Natural killer cell (primary cell): ENCODE measurements at regions not wholly inside any gene's neighbourhood (a gene's known extent, or its start where the extent isn't known, plus 50 kb on each side); places are given as distances from the start of the nearest gene placed in this dataset.

Source experiments
- ATAC-seq, 3 donors: fragments of 150-1000 bp in 2 of 3; fragments of 200-7000 bp in 1 of 3; cut with Tn5 transposase; 1 replicate in 1 of 3; 2 replicates in 2 of 3; pipeline ENCODE4 v1.10.0; 2021; ENCODE audit warnings: mild to moderate bottlenecking in 2 of 3, moderate library complexity in 2 of 3
- DNase-seq, 2 donors: peaks; one replicate each; pipeline versions ENCODE4 v3.0.0 to v3.0.0-alpha.2; 2013 to 2021; ENCODE audit warnings: mixed read lengths in 1 of 2
- H3K27ac ChIP-seq: one replicate; pipeline ENCODE4 v1.5.1; 2013; ENCODE audit warnings: mild to moderate bottlenecking, low read length
- H3K27me3 ChIP-seq: one replicate; pipeline ENCODE4 v1.6.1; 2013; ENCODE audit warnings: low read length; ENCODE audit not compliant: control insufficient read depth, insufficient read depth
- H3K36me3 ChIP-seq: one replicate; pipeline ENCODE4 v1.6.1; 2013; ENCODE audit warnings: low read length; ENCODE audit not compliant: control insufficient read depth, insufficient read depth
- H3K4me1 ChIP-seq: one replicate; pipeline ENCODE4 v1.6.1; 2013; ENCODE audit warnings: low read length; ENCODE audit not compliant: control insufficient read depth, insufficient read depth
- H3K4me3 ChIP-seq: one replicate; pipeline ENCODE4 v1.5.1; 2013; ENCODE audit warnings: low read length
- H3K9me3 ChIP-seq: one replicate; pipeline ENCODE4 v1.6.1; 2013; ENCODE audit warnings: low read length; ENCODE audit not compliant: control insufficient read depth, insufficient read depth
- H3K27ac Mint-ChIP-seq, 2 donors: one replicate each; pipeline ENCODE4 v1.8.0; 2022; ENCODE audit warnings: mild to moderate bottlenecking in 2 of 2, mixed read lengths in 2 of 2, moderate library complexity in 1 of 2
- H3K27me3 Mint-ChIP-seq, 2 donors: one replicate each; pipeline ENCODE4 v1.8.0; 2022; ENCODE audit warnings: low read depth in 2 of 2, mixed read lengths in 2 of 2
- H3K36me3 Mint-ChIP-seq: one replicate; pipeline ENCODE4 v1.8.0; 2022; ENCODE audit warnings: mixed read lengths
- H3K4me1 Mint-ChIP-seq, 2 donors: one replicate each; pipeline ENCODE4 v1.8.0; 2022; ENCODE audit warnings: mixed read lengths in 2 of 2
- H3K4me3 Mint-ChIP-seq: one replicate; pipeline ENCODE4 v1.8.0; 2022; ENCODE audit warnings: mild to moderate bottlenecking, moderate library complexity, mixed read lengths
- H3K9me3 Mint-ChIP-seq, 2 donors: one replicate each; pipeline ENCODE4 v1.8.0; 2022; ENCODE audit warnings: mixed read lengths in 2 of 2
- WGBS: methylation state at CpG from one replicate; pipeline ENCODE4 v1.1.7; 2013; ENCODE audit warnings: missing lambda C conversion rate; ENCODE audit not compliant: insufficient coverage; 5-methylcytosine and 5-hydroxymethylcytosine counted together
- intact Hi-C: fragments of 100-400 bp; cut with micrococcal nuclease; formaldehyde crosslinking; loops from one replicate; pipeline ENCODE4 v1.14.2; 2022
- TF ChIP-seq, protein P1 (sequence below): fragments of 200-600 bp; IDR thresholded peaks from one replicate; pipeline ENCODE4 v1.8.0; 2022; ENCODE audit warnings: antibody characterized with exemption

DNA sequence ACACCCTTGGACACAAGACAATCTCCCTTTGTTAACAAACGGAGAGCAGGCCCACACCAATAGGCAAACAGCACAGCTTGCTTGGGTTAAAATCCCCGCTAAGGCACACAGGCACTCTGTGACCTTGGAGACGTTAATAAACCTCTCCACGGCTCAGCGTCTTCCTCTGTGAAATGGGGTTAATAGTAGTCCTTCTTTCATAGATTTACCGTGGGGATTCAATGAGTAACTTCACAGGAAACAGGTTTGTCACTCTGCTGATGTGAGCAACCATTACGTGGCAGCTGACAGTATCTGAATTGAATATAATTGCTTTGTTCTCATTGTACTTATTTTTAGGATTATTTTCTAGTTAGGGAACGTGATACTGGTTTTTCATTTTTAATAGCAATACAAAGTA, 65.2 kb upstream of the ADRA1B start:
- Histone ChIP-seq H3K36me3 (no peaks in the 10 kb centered on the region), H3K4me3 (no peak overlapping the region), H3K27me3 (no peaks in the 10 kb centered on the region), H3K4me1 (no peaks in the 10 kb centered on the region), H3K27ac (no peak overlapping the region), H3K9me3 (no peaks in the 10 kb centered on the region)
- no peak for ATAC-seq
- no peaks in the 10 kb centered on the region for H3K9me3 Mint-ChIP-seq
- TF ChIP-seq, protein P1, sequence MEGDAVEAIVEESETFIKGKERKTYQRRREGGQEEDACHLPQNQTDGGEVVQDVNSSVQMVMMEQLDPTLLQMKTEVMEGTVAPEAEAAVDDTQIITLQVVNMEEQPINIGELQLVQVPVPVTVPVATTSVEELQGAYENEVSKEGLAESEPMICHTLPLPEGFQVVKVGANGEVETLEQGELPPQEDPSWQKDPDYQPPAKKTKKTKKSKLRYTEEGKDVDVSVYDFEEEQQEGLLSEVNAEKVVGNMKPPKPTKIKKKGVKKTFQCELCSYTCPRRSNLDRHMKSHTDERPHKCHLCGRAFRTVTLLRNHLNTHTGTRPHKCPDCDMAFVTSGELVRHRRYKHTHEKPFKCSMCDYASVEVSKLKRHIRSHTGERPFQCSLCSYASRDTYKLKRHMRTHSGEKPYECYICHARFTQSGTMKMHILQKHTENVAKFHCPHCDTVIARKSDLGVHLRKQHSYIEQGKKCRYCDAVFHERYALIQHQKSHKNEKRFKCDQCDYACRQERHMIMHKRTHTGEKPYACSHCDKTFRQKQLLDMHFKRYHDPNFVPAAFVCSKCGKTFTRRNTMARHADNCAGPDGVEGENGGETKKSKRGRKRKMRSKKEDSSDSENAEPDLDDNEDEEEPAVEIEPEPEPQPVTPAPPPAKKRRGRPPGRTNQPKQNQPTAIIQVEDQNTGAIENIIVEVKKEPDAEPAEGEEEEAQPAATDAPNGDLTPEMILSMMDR, result no peak
- no peak for DNase-seq
- H3K27ac Mint-ChIP-seq, result no peak overlapping the region
- no peak overlapping the region for H3K4me3 Mint-ChIP-seq
- H3K36me3 Mint-ChIP-seq, result no peaks in the 10 kb centered on the region
- H3K27me3 Mint-ChIP-seq, result peaks cover 14% of the 10 kb centered on the region in 2 donors
- WGBS, result 74% methylated on average over 7 of the region's 8 CpGs
- intact Hi-C loops, result no loop called here
- H3K4me1 Mint-ChIP-seq, result no peaks in the 10 kb centered on the region

DNA sequence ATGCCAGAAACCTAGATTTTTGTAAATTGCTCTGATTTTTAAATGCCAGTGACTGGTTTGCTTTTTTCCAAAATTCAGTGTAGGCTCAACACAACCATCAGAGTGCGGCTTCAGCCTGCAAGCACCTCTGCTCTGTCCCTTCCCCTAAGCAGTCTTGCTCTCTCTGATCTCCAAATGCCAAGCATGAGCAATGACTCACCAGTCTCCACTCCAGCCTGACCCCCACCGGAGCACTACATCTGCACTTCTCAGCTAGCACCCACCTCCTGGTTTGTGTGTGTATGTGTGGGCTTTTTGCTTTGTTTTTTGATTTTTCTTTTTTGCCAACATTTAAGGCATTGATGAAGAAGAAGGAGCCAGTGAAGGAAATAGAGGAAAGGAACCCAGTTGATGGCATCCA, 61.4 kb upstream of the ADRA1B start:
- no peak overlapping the region for H3K27ac Mint-ChIP-seq
- TF ChIP-seq, protein P1, result no peak
- Histone ChIP-seq H3K36me3 (no peaks in the 10 kb centered on the region), H3K27ac (no peak overlapping the region), H3K4me3 (no peak overlapping the region), H3K27me3 (no peaks in the 10 kb centered on the region), H3K9me3 (no peaks in the 10 kb centered on the region), H3K4me1 (no peaks in the 10 kb centered on the region)
- ATAC-seq (no peak), DNase-seq (no peak)
- H3K9me3 Mint-ChIP-seq, result no peaks in the 10 kb centered on the region
- intact Hi-C loops, result no loop called here
- no peak overlapping the region for H3K4me3 Mint-ChIP-seq
- H3K36me3 Mint-ChIP-seq, result no peaks in the 10 kb centered on the region
- H3K4me1 Mint-ChIP-seq, result no peaks in the 10 kb centered on the region
- 91% methylated on average over 1 of the region's 2 CpGs for WGBS
- peaks cover 11 to 29% of the 10 kb centered on the region in 2 donors for H3K27me3 Mint-ChIP-seq

DNA sequence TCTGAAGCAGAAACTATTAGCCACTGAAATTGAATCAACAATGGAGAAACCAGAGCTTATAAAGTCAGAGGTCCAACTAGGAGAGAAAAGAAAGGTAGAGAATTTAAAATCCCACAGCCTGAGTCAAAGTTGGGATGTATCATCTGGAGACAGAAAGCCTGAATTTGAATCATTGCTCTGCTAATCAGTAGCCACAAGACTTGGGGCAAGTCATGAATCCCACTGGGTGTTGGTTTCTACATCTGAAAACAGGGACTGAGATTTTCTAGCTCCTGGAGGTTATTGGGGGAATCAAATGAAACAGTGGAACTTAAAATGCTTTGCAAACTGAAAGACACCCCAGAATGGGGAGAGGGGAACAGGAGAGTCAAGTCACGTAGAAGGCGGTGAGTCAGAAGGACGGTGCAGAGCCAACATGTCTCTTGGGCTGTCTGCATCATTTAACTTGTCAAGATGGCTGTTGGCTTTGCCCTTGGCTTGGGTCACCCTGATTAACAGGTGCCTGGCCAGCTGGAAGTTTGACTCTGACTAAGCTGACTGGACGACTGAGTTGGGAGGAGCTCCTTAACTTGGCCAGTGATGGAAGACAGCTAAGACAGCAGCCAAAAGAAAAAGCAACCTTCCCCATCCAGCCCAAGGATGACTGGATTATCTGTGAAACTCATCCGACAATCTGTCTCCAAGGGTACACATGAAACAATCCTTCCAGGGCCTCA, 60.6 kb upstream of the ADRA1B start:
- TF ChIP-seq, protein P1, result no peak
- Mint-ChIP-seq H3K27me3 (peaks cover 8 to 31% of the 10 kb centered on the region in 2 donors), H3K4me1 (no peaks in the 10 kb centered on the region), H3K4me3 (no peak overlapping the region), H3K36me3 (no peaks in the 10 kb centered on the region), H3K9me3 (no peaks in the 10 kb centered on the region), H3K27ac (no peak overlapping the region)
- no peak overlapping the region for H3K4me3 ChIP-seq
- H3K36me3 ChIP-seq, result no peaks in the 10 kb centered on the region
- intact Hi-C loops, result no loop called here
- ATAC-seq (no peak), DNase-seq (no peak)
- 86% methylated on average over 5 of the region's 5 CpGs for WGBS
- H3K27me3 ChIP-seq, result no peaks in the 10 kb centered on the region
- no peaks in the 10 kb centered on the region for H3K9me3 ChIP-seq
- H3K4me1 ChIP-seq, result no peaks in the 10 kb centered on the region
- no peak overlapping the region for H3K27ac ChIP-seq

DNA sequence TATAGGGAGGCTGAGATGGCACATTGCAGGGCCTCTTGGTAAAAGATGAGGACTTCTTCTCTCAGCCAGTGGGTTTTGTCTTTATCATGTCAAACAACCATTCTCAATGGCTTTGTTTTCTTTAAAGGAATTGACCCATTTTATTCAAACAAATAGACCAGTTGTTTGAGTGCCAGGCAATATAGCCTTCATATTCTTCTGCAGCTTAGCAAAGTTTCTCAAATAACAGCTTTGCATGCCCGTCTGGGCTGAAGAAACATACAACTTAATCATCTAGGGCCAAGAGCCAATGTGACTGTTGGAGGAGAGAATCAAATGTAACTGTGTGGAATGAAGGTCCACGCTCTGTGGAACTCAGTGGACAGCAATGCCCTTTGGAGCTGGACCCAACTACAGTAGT, 57.4 kb upstream of the ADRA1B start:
- Histone ChIP-seq H3K27me3 (no peaks in the 10 kb centered on the region), H3K4me1 (no peaks in the 10 kb centered on the region), H3K9me3 (no peaks in the 10 kb centered on the region), H3K27ac (no peak overlapping the region), H3K4me3 (no peak overlapping the region), H3K36me3 (no peaks in the 10 kb centered on the region)
- Mint-ChIP-seq H3K4me1 (no peaks in the 10 kb centered on the region), H3K4me3 (no peak overlapping the region), H3K36me3 (no peaks in the 10 kb centered on the region), H3K27ac (no peak overlapping the region), H3K27me3 (peaks cover 8 to 31% of the 10 kb centered on the region in 2 donors), H3K9me3 (no peaks in the 10 kb centered on the region)
- ATAC-seq, result no peak
- TF ChIP-seq, protein P1, result no peak
- intact Hi-C loops, result no loop called here
- no peak for DNase-seq
- WGBS, result 73% methylated on average over 2 of the region's 2 CpGs
